Stomach smooth muscle (tissue), 2 donors: ENCODE measurements at regions not wholly inside any gene's neighbourhood (a gene's known extent, or its start where the extent isn't known, plus 50 kb on each side); places are given as distances from the start of the nearest gene placed in this dataset.
"Not testable (repeated sequence)": the region's sequence is repeated elsewhere in the genome, so short reads cannot be mapped to it uniquely, and the experiment has no call there.

ENCODE experiments used
- H3K27ac ChIP-seq: one replicate; pipeline ENCODE4 v1.7.0; 2013; ENCODE audit warnings: mild to moderate bottlenecking, low read length, inconsistent platforms
- H3K27me3 ChIP-seq, 2 donors: one replicate each; pipeline ENCODE4 v1.7.0; 2013; ENCODE audit warnings: low read length in 2 of 2; ENCODE audit not compliant: insufficient read depth in 2 of 2, control insufficient read depth in 1 of 2
- H3K36me3 ChIP-seq, 2 donors: one replicate each; pipeline ENCODE4 v1.7.0; 2013; ENCODE audit warnings: low read length in 2 of 2; ENCODE audit not compliant: control insufficient read depth in 2 of 2, insufficient read depth in 2 of 2
- H3K4me1 ChIP-seq: one replicate; pipeline ENCODE4 v1.7.0; 2013; ENCODE audit warnings: low read length; ENCODE audit not compliant: control insufficient read depth, insufficient read depth
- H3K4me3 ChIP-seq, 2 donors: one replicate each; pipeline ENCODE4 v1.7.0; 2013; ENCODE audit warnings: low read length in 2 of 2
- H3K9ac ChIP-seq, 2 donors: one replicate each; pipeline ENCODE4 v1.7.0; 2013; ENCODE audit warnings: low read length in 2 of 2, mild to moderate bottlenecking in 1 of 2
- H3K9me3 ChIP-seq, 2 donors: one replicate each; pipeline ENCODE4 v1.7.0; 2013; ENCODE audit warnings: low read length in 2 of 2; ENCODE audit not compliant: control insufficient read depth in 2 of 2
- donor health status: healthy.
- donor health status: Pancreatic carcinoma.

- H3K9me3 ChIP-seq, H3K27ac ChIP-seq, H3K9ac ChIP-seq, H3K4me1 ChIP-seq, H3K36me3 ChIP-seq, H3K4me3 ChIP-seq, H3K27me3 ChIP-seq: not testable (repeated sequence)
These were observed 107.3 kb upstream of the PLGLB1 start for GRCh38 chr2:87128761-87129553.

GRCh38 chr2:87132577-87132976 lies 110.9 kb upstream of the PLGLB1 start:
- H3K27me3 ChIP-seq, H3K4me3 ChIP-seq, H3K36me3 ChIP-seq, H3K4me1 ChIP-seq, H3K27ac ChIP-seq, H3K9me3 ChIP-seq, H3K9ac ChIP-seq: not testable (repeated sequence)

GRCh38 chr2:87151835-87152493 lies 130.3 kb upstream of the PLGLB1 start:
- H3K4me3 ChIP-seq, H3K4me1 ChIP-seq, H3K9me3 ChIP-seq, H3K36me3 ChIP-seq, H3K27ac ChIP-seq, H3K9ac ChIP-seq, H3K27me3 ChIP-seq: not testable (repeated sequence)

GRCh38 chr2:87174454-87174853 lies 152.8 kb upstream of the PLGLB1 start:
- not testable (repeated sequence) for H3K27me3 ChIP-seq, H3K9me3 ChIP-seq, H3K4me1 ChIP-seq, H3K9ac ChIP-seq, H3K4me3 ChIP-seq, H3K27ac ChIP-seq, H3K36me3 ChIP-seq

- H3K4me1 ChIP-seq, H3K27ac ChIP-seq, H3K9ac ChIP-seq, H3K9me3 ChIP-seq, H3K36me3 ChIP-seq, H3K4me3 ChIP-seq, H3K27me3 ChIP-seq: not testable (repeated sequence)
These were observed 161.7 kb upstream of the PLGLB1 start for GRCh38 chr2:87183373-87183772.

- H3K27ac ChIP-seq, H3K4me1 ChIP-seq, H3K9me3 ChIP-seq, H3K9ac ChIP-seq, H3K4me3 ChIP-seq, H3K36me3 ChIP-seq, H3K27me3 ChIP-seq: not testable (repeated sequence)
These were observed 162.6 kb upstream of the PLGLB1 start for GRCh38 chr2:87184260-87184659.

GRCh38 chr2:87189214-87189613 lies 167.6 kb upstream of the PLGLB1 start:
- not testable (repeated sequence) for H3K9ac ChIP-seq, H3K27ac ChIP-seq, H3K27me3 ChIP-seq, H3K36me3 ChIP-seq, H3K9me3 ChIP-seq, H3K4me1 ChIP-seq, H3K4me3 ChIP-seq

- H3K36me3 ChIP-seq, H3K4me1 ChIP-seq, H3K9ac ChIP-seq, H3K9me3 ChIP-seq, H3K27ac ChIP-seq, H3K27me3 ChIP-seq, H3K4me3 ChIP-seq: not testable (repeated sequence)
These were observed 171.7 kb upstream of the PLGLB1 start for GRCh38 chr2:87193336-87193735.

GRCh38 chr2:87194254-87194999 lies 172.8 kb upstream of the PLGLB1 start:
- H3K4me3 ChIP-seq, H3K9me3 ChIP-seq, H3K27me3 ChIP-seq, H3K4me1 ChIP-seq, H3K36me3 ChIP-seq, H3K27ac ChIP-seq, H3K9ac ChIP-seq: not testable (repeated sequence)

GRCh38 chr2:87196720-87197388 lies 175.2 kb upstream of the PLGLB1 start:
- not testable (repeated sequence) for H3K4me1 ChIP-seq, H3K36me3 ChIP-seq, H3K9ac ChIP-seq, H3K9me3 ChIP-seq, H3K27me3 ChIP-seq, H3K27ac ChIP-seq, H3K4me3 ChIP-seq
